ENCODE measurements at regions not wholly inside any gene's neighbourhood (a gene's known extent, or its start where the extent isn't known, plus 50 kb on each side); places are given as distances from the start of the nearest gene placed in this dataset.

GRCh38 chr17:5705081-5705875, 121.0 kb upstream of the NLRP1 start:
- no peak for TF ChIP-seq CTCF (IDR thresholded peaks at IDR 0.05)
- no peak for TF ChIP-seq POLR2A (IDR thresholded peaks at IDR 0.05)
